ENCODE measurements at regions not wholly inside any gene's neighbourhood (a gene's known extent, or its start where the extent isn't known, plus 50 kb on each side); places are given as distances from the start of the nearest gene placed in this dataset.

GRCh38 chr14:42229294-42229693 lies 622.6 kb downstream of the LRFN5 start:
- DNase-seq (ENCODE audit: low spot score): no peak

- DNase-seq (ENCODE audit: low spot score): no peak
Observed at GRCh38 chr14:42228611-42229010, 621.9 kb downstream of the LRFN5 start.

GRCh38 chr14:42224053-42224888 lies 617.6 kb downstream of the LRFN5 start:
- DNase-seq (ENCODE audit: low spot score): peak; percentile 29

GRCh38 chr14:42222924-42223471 lies 616.3 kb downstream of the LRFN5 start:
- DNase-seq (ENCODE audit: low spot score): peak; percentile 36

GRCh38 chr14:42214981-42215491 lies 608.4 kb downstream of the LRFN5 start:
- DNase-seq (ENCODE audit: low spot score): peak; percentile 81

- DNase-seq (ENCODE audit: low spot score): no peak
Observed at GRCh38 chr14:42200957-42201356, 594.3 kb downstream of the LRFN5 start.

- DNase-seq (ENCODE audit: low spot score): peak; percentile 8
Observed at GRCh38 chr14:42198010-42198409, 591.3 kb downstream of the LRFN5 start.

- DNase-seq (ENCODE audit: low spot score): peak; percentile 83
Observed at GRCh38 chr14:42192738-42193653, 586.3 kb downstream of the LRFN5 start.

GRCh38 chr14:42190744-42191143 lies 584.1 kb downstream of the LRFN5 start:
- DNase-seq (ENCODE audit: low spot score): no peak

- DNase-seq (ENCODE audit: low spot score): no peak
Observed at GRCh38 chr14:42187846-42188245, 581.2 kb downstream of the LRFN5 start.

- no peak for DNase-seq (ENCODE audit: low spot score)
Observed at GRCh38 chr14:42185718-42186117, 579.0 kb downstream of the LRFN5 start.

GRCh38 chr14:42174357-42174756 lies 567.7 kb downstream of the LRFN5 start:
- no peak for DNase-seq (ENCODE audit: low spot score)

GRCh38 chr14:42173206-42173605 lies 566.5 kb downstream of the LRFN5 start:
- DNase-seq (ENCODE audit: low spot score): no peak

- no peak for DNase-seq (ENCODE audit: low spot score)
Observed at GRCh38 chr14:42172304-42172703, 565.6 kb downstream of the LRFN5 start.

GRCh38 chr14:42163136-42163535 lies 556.5 kb downstream of the LRFN5 start:
- peak; percentile 1 for DNase-seq (ENCODE audit: low spot score)

- no peak for DNase-seq (ENCODE audit: low spot score)
Observed at GRCh38 chr14:42159138-42159537, 552.5 kb downstream of the LRFN5 start.

GRCh38 chr14:42149609-42150261 lies 543.1 kb downstream of the LRFN5 start:
- DNase-seq (ENCODE audit: low spot score): no peak

- no peak for DNase-seq (ENCODE audit: low spot score)
Observed at GRCh38 chr14:42145766-42146165, 539.1 kb downstream of the LRFN5 start.

GRCh38 chr14:42143114-42143513 lies 536.4 kb downstream of the LRFN5 start:
- no peak for DNase-seq (ENCODE audit: low spot score)

GRCh38 chr14:42141328-42141727 lies 534.7 kb downstream of the LRFN5 start:
- no peak for DNase-seq (ENCODE audit: low spot score)

- peak; percentile 52 for DNase-seq (ENCODE audit: low spot score)
Observed at GRCh38 chr14:42140831-42141279, 534.2 kb downstream of the LRFN5 start.

- DNase-seq (ENCODE audit: low spot score): no peak
Observed at GRCh38 chr14:42140001-42140400, 533.3 kb downstream of the LRFN5 start.
